Prostate gland (tissue), 2 donors: ENCODE measurements at regions not wholly inside any gene's neighbourhood (a gene's known extent, or its start where the extent isn't known, plus 50 kb on each side); places are given as distances from the start of the nearest gene placed in this dataset.

Experiments
- DNase-seq: peaks from one replicate; pipeline ENCODE4 v3.0.0-alpha.2; 2019; ENCODE audit warnings: low spot score
- H3K27ac ChIP-seq, 2 donors: fragments of 200-600 bp; sonication (generic); 2 replicates each; pipeline ENCODE4 v1.5.1; 2017 to 2019
- H3K27me3 ChIP-seq: fragments of 200-600 bp; sonication (generic); replicated peaks from 2 replicates; pipeline ENCODE4 v1.5.1; 2019; ENCODE audit not compliant: insufficient read depth
- H3K36me3 ChIP-seq, 2 donors: fragments of 200-600 bp; sonication (generic); 1 replicate in 1 of 2; 2 replicates in 1 of 2; pipeline versions ENCODE4 v1.5.1 to v1.8.1; 2017 to 2019
- H3K4me1 ChIP-seq: fragments of 200-600 bp; sonication (generic); replicated peaks from 2 replicates; pipeline ENCODE4 v1.5.1; 2019
- H3K4me3 ChIP-seq, 2 donors: fragments of 200-600 bp; sonication (generic); 2 replicates each; pipeline ENCODE4 v1.5.1; 2017 to 2019
- H3K9me3 ChIP-seq: fragments of 200-600 bp; sonication (generic); 2 replicates; pipeline ENCODE4 v1.5.1; 2017
- POLR2A ChIP-seq: fragments of 450-650 bp; IDR thresholded peaks from one replicate; pipeline ENCODE4 v1.6.1; 2016; ENCODE audit warnings: antibody characterized with exemption, mild to moderate bottlenecking
- POLR2AphosphoS5 ChIP-seq: sonication (generic); formaldehyde crosslinking; IDR thresholded peaks from one replicate; pipeline ENCODE4 v1.6.1; 2017; ENCODE audit warnings: antibody characterized with exemption
- WGBS: methylation state at CpG from one replicate; pipeline ENCODE4 v1.1.5; 2018; 5-methylcytosine and 5-hydroxymethylcytosine counted together
- intact Hi-C: fragments of 100-400 bp; cut with DNase I; formaldehyde crosslinking; loops from one replicate; pipeline ENCODE4 v1.14.2; 2022
- TF ChIP-seq, protein P1 (sequence below), 4 experiments: fragments of 200-600 bp in 2 of 4; fragments of 450-650 bp in 2 of 4; sonication (generic) in 2 of 4; IDR thresholded peaks; 1 replicate in 3 of 4; 2 replicates in 1 of 4; pipeline ENCODE4 v1.5.1; 2016 to 2019; ENCODE audit warnings: antibody characterized with exemption in 4 of 4, mild to moderate bottlenecking in 2 of 4, moderate library complexity in 2 of 4

DNA sequence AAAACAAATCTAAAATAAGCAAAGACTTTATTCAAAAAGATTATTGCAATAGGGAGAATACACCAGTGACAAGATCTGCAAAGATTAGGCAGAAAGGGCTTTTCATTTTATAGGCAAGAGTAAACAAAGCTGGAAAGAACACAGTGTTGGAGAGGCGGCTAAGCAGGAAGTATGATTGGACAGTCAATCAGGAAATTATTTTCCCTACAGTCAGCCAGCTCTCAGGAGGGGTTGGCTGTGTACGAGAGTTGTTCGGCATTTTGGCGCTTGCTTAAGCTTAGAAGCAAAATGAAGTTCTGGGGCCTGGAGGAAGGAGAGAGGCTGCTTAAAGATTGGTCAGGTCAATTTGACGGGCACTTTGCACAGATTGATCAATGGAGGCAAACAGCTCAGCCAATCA, 1030.5 kb downstream of the TLE4 start:
- TF ChIP-seq POLR2A (no peak), POLR2AphosphoS5 (peak; percentile 12)
- TF ChIP-seq, protein P1, sequence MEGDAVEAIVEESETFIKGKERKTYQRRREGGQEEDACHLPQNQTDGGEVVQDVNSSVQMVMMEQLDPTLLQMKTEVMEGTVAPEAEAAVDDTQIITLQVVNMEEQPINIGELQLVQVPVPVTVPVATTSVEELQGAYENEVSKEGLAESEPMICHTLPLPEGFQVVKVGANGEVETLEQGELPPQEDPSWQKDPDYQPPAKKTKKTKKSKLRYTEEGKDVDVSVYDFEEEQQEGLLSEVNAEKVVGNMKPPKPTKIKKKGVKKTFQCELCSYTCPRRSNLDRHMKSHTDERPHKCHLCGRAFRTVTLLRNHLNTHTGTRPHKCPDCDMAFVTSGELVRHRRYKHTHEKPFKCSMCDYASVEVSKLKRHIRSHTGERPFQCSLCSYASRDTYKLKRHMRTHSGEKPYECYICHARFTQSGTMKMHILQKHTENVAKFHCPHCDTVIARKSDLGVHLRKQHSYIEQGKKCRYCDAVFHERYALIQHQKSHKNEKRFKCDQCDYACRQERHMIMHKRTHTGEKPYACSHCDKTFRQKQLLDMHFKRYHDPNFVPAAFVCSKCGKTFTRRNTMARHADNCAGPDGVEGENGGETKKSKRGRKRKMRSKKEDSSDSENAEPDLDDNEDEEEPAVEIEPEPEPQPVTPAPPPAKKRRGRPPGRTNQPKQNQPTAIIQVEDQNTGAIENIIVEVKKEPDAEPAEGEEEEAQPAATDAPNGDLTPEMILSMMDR (IDR thresholded peaks at IDR 0.05), result no peak
- no peak overlapping the region for H3K27ac ChIP-seq
- H3K4me3 ChIP-seq, result no peak overlapping the region
- no peaks in the 10 kb centered on the region for H3K4me1 ChIP-seq
- WGBS, result 46% methylated on average over 5 of the region's 5 CpGs
- no peak for DNase-seq
- intact Hi-C loops, result loop anchor here (10.0 kb wide), 3 partner anchors 793 to 2003 kb away; no protein-coding TSS in a partner anchor
- no peaks in the 10 kb centered on the region for H3K27me3 ChIP-seq
- no peaks in the 10 kb centered on the region for H3K9me3 ChIP-seq
- H3K36me3 ChIP-seq, result no peaks in the 10 kb centered on the region

- H3K9me3 ChIP-seq, result no peaks in the 10 kb centered on the region
- no peak for TF ChIP-seq POLR2AphosphoS5
- TF ChIP-seq, protein P1 (IDR thresholded peaks at IDR 0.05), result no peak
- TF ChIP-seq POLR2A, result no peak
- no peak overlapping the region for H3K27ac ChIP-seq
- no peaks in the 10 kb centered on the region for H3K27me3 ChIP-seq
- H3K36me3 ChIP-seq, result no peaks in the 10 kb centered on the region
- H3K4me3 ChIP-seq, result no peak overlapping the region
- intact Hi-C loops, result no loop called here
- no peak for DNase-seq
- H3K4me1 ChIP-seq, result no peaks in the 10 kb centered on the region
Observed at GRCh38 chr9:80596579-80596978, 1024.8 kb downstream of the TLE4 start.

- DNase-seq, result no peak
- WGBS, result 91% methylated on average over 4 of the region's 4 CpGs
- H3K9me3 ChIP-seq, result no peaks in the 10 kb centered on the region
- H3K27me3 ChIP-seq, result no peaks in the 10 kb centered on the region
- TF ChIP-seq, protein P1 (IDR thresholded peaks at IDR 0.05), result no peak
- TF ChIP-seq POLR2AphosphoS5 (no peak), POLR2A (no peak)
- intact Hi-C loops, result no loop called here
- H3K27ac ChIP-seq, result no peak overlapping the region
- H3K36me3 ChIP-seq, result no peaks in the 10 kb centered on the region
- H3K4me1 ChIP-seq, result no peaks in the 10 kb centered on the region
- H3K4me3 ChIP-seq, result no peak overlapping the region
Observed at GRCh38 chr9:80595192-80595591, 1023.4 kb downstream of the TLE4 start.

GRCh38 chr9:80592413-80592812, 1020.6 kb downstream of the TLE4 start:
- Histone ChIP-seq H3K36me3 (no peaks in the 10 kb centered on the region), H3K27ac (no peak overlapping the region), H3K9me3 (no peaks in the 10 kb centered on the region), H3K4me3 (no peak overlapping the region), H3K27me3 (no peaks in the 10 kb centered on the region), H3K4me1 (no peaks in the 10 kb centered on the region)
- TF ChIP-seq, protein P1 (IDR thresholded peaks at IDR 0.05), result no peak
- TF ChIP-seq POLR2AphosphoS5 (no peak), POLR2A (no peak)
- intact Hi-C loops, result no loop called here
- no peak for DNase-seq

GRCh38 chr9:80586786-80587330, 1015.1 kb downstream of the TLE4 start:
- no peak overlapping the region for H3K4me3 ChIP-seq
- H3K27me3 ChIP-seq, result no peaks in the 10 kb centered on the region
- no peaks in the 10 kb centered on the region for H3K9me3 ChIP-seq
- TF ChIP-seq POLR2AphosphoS5, result no peak
- TF ChIP-seq, protein P1 (IDR thresholded peaks at IDR 0.05), result no peak
- no peak for TF ChIP-seq POLR2A
- no peak overlapping the region for H3K27ac ChIP-seq
- no peak for DNase-seq
- no peaks in the 10 kb centered on the region for H3K4me1 ChIP-seq
- 96% methylated on average over 1 of the region's 1 CpG for WGBS
- intact Hi-C loops, result no loop called here
- H3K36me3 ChIP-seq, result no peaks in the 10 kb centered on the region
